SK-N-SH (cell line): ENCODE measurements at regions not wholly inside any gene's neighbourhood (a gene's known extent, or its start where the extent isn't known, plus 50 kb on each side); places are given as distances from the start of the nearest gene placed in this dataset.

Source experiments
- CTCF ChIA-PET: fragments of 300-600, 350-600 bp; formaldehyde crosslinking; extraction: SDS; loops from one replicate; lab custom pipeline; 2021; lab: Yijun Ruan, JAX
- POLR2A ChIA-PET: fragments of 350-600 bp; sonication (Branson Sonifier 250); formaldehyde crosslinking; extraction: SDS; loops from one replicate; lab custom pipeline; 2020; ENCODE audit warnings: antibody characterized with exemption, inconsistent platforms; lab: Yijun Ruan, JAX
- DNase-seq: peaks from one replicate; pipeline ENCODE4 v3.0.0; 2012
- H2AFZ ChIP-seq: fragments of 200-600 bp; sonication (generic); 2 replicates; pipeline ENCODE4 v1.8.1; 2016; ENCODE audit warnings: antibody characterized with exemption, mild to moderate bottlenecking, low read depth
- H3F3A ChIP-seq: fragments of 200-600 bp; sonication (generic); replicated peaks from 2 replicates; pipeline ENCODE3; 2016; ENCODE audit warnings: antibody characterized with exemption, mild to moderate bottlenecking; ENCODE audit not compliant: insufficient read depth
- H3K27ac ChIP-seq, 2 experiments: fragments of 200-500 bp in 1 of 2; fragments of 200-600 bp in 1 of 2; sonication (Bioruptor generic) in 1 of 2; sonication (generic), shearing (Covaris generic) in 1 of 2; 2 replicates each; pipeline versions ENCODE4 v1.5.1 to v1.6.1; 2014 to 2016; ENCODE audit warnings: low read depth in 2 of 2, inconsistent platforms in 1 of 2, low read length in 1 of 2, mild to moderate bottlenecking in 1 of 2, mixed read lengths in 1 of 2
- H3K27me3 ChIP-seq: fragments of 200-600 bp; sonication (generic), shearing (Covaris generic); 2 replicates; pipeline ENCODE4 v1.6.1; 2016; ENCODE audit warnings: mixed run types; ENCODE audit not compliant: insufficient read depth
- H3K36me3 ChIP-seq, 2 experiments: fragments of 200-500 bp in 1 of 2; fragments of 200-600 bp in 1 of 2; sonication (Bioruptor generic) in 1 of 2; sonication (generic) in 1 of 2; replicated peaks in 1 of 2; 2 replicates each; pipeline versions ENCODE3 to v1.5.1; 2014 to 2016; ENCODE audit warnings: low read length in 1 of 2, mild to moderate bottlenecking in 1 of 2; ENCODE audit not compliant: insufficient read depth in 2 of 2, control insufficient read depth in 1 of 2
- H3K4me1 ChIP-seq, 2 experiments: fragments of 200-500 bp in 1 of 2; fragments of 200-600 bp in 1 of 2; sonication (Bioruptor generic) in 1 of 2; sonication (generic), shearing (Covaris generic) in 1 of 2; 2 replicates each; pipeline versions ENCODE4 v1.5.1 to v1.6.1; 2014 to 2016; ENCODE audit warnings: low read depth in 1 of 2, low read length in 1 of 2, mixed run types in 1 of 2; ENCODE audit not compliant: insufficient read depth in 2 of 2, control insufficient read depth in 1 of 2
- H3K4me2 ChIP-seq: fragments of 200-600 bp; sonication (generic), shearing (Covaris generic); 2 replicates; pipeline ENCODE4 v1.6.1; 2017; ENCODE audit warnings: mixed run types
- H3K4me3 ChIP-seq, 2 experiments: fragments of 200-500 bp in 1 of 2; fragments of 200-600 bp in 1 of 2; sonication (Bioruptor generic) in 1 of 2; sonication (generic), shearing (Covaris generic) in 1 of 2; 2 replicates each; pipeline versions ENCODE4 v1.5.1 to v1.8.1; 2014 to 2016; ENCODE audit warnings: low read depth in 2 of 2, inconsistent platforms in 1 of 2, low read length in 1 of 2, mild to moderate bottlenecking in 1 of 2, mixed read lengths in 1 of 2, moderate library complexity in 1 of 2
- H3K79me2 ChIP-seq: fragments of 200-600 bp; sonication (generic); 2 replicates; pipeline ENCODE4 v1.8.1; 2017; ENCODE audit warnings: mild to moderate bottlenecking; ENCODE audit not compliant: insufficient read depth
- H3K9ac ChIP-seq: fragments of 200-600 bp; sonication (generic); 2 replicates; pipeline ENCODE4 v1.6.1; 2017; ENCODE audit warnings: mixed run types
- H3K9me2 ChIP-seq: fragments of 200-600 bp; sonication (generic); 2 replicates; pipeline ENCODE4 v1.6.1; 2017; ENCODE audit warnings: mixed run types
- H3K9me3 ChIP-seq: fragments of 200-600 bp; sonication (generic); 2 replicates; pipeline ENCODE4 v1.6.1; 2017; ENCODE audit warnings: mixed run types, mild to moderate bottlenecking, moderate library complexity
- H4K20me1 ChIP-seq: fragments of 200-600 bp; sonication (generic); 2 replicates; pipeline ENCODE4 v1.6.1; 2017; ENCODE audit warnings: mild to moderate bottlenecking, mixed run types; ENCODE audit not compliant: insufficient read depth
- CHD2 ChIP-seq: fragments of 150-350 bp; IDR thresholded peaks from 2 replicates; pipeline ENCODE4 v1.6.1; 2018; ENCODE audit warnings: low read length; ENCODE audit not compliant: partially characterized antibody
- ELF1 ChIP-seq: IDR thresholded peaks from 2 replicates; pipeline ENCODE4 v1.4.0; 2012
- FOXJ3 ChIP-seq: sonication (generic); formaldehyde crosslinking; IDR thresholded peaks from 2 replicates; pipeline ENCODE4 v1.5.1; 2020; ENCODE audit warnings: mild to moderate bottlenecking, missing genetic modification reagents
- FOXM1 ChIP-seq: IDR thresholded peaks from 2 replicates; pipeline ENCODE4 v1.4.0; 2012; ENCODE audit warnings: low read depth, mild to moderate bottlenecking
- GABPA ChIP-seq: IDR thresholded peaks from 2 replicates; pipeline ENCODE4 v1.4.0; 2012; ENCODE audit warnings: low read depth, mild to moderate bottlenecking
- GATA2 ChIP-seq: sonication (generic); formaldehyde crosslinking; IDR thresholded peaks from 2 replicates; pipeline ENCODE4 v1.5.0; 2020; ENCODE audit warnings: mild to moderate bottlenecking, missing genetic modification reagents
- JUND ChIP-seq: IDR thresholded peaks from 2 replicates; pipeline ENCODE4 v1.4.0; 2012
- MXI1 ChIP-seq: IDR thresholded peaks from 2 replicates; pipeline ENCODE4 v1.6.1; 2012; ENCODE audit warnings: mild to moderate bottlenecking, low read depth, low read length, improper control_type of control experiment
- NRF1 ChIP-seq: IDR thresholded peaks from 2 replicates; pipeline ENCODE4 v1.6.1; 2012; ENCODE audit warnings: low read depth, mild to moderate bottlenecking, low read length
- POLR2AphosphoS5 ChIP-seq: IDR thresholded peaks from 2 replicates; pipeline ENCODE4 v1.6.1; 2012; ENCODE audit warnings: low read depth, low read length
- RAD21 ChIP-seq: IDR thresholded peaks from 2 replicates; pipeline ENCODE4 v1.6.1; 2012; ENCODE audit warnings: mild to moderate bottlenecking, low read length
- RFX5 ChIP-seq: IDR thresholded peaks from 2 replicates; pipeline ENCODE4 v1.6.1; 2012; ENCODE audit warnings: mild to moderate bottlenecking, improper control_type of control experiment, low read length
- RXRA ChIP-seq: IDR thresholded peaks from 2 replicates; pipeline ENCODE4 v1.4.0; 2012; ENCODE audit warnings: low read depth, mild to moderate bottlenecking, borderline replicate concordance
- SIN3A ChIP-seq: IDR thresholded peaks from 2 replicates; pipeline ENCODE4 v1.6.1; 2012; ENCODE audit warnings: low read depth, mild to moderate bottlenecking, low read length, moderate library complexity, borderline replicate concordance
- TAF1 ChIP-seq: IDR thresholded peaks from 2 replicates; pipeline ENCODE4 v1.6.1; 2012; ENCODE audit warnings: low read depth, mild to moderate bottlenecking, low read length, moderate library complexity, borderline replicate concordance
- whole genome bisulfite sequencing: methylation state at CpG from one replicate; pipeline ENCODE4 v1.1.6; 2017; ENCODE audit warnings: low lambda C conversion rate; 5-methylcytosine and 5-hydroxymethylcytosine counted together
- TF ChIP-seq, protein P1 (sequence below): IDR thresholded peaks from 2 replicates; pipeline ENCODE4 v1.4.0; 2012; ENCODE audit warnings: low read depth
- TF ChIP-seq, protein P2 (sequence below): fragments of 150-350 bp; IDR thresholded peaks from 2 replicates; pipeline ENCODE4 v1.6.1; 2017; ENCODE audit warnings: antibody characterized with exemption, low read length, low read depth, borderline replicate concordance
- TF ChIP-seq, protein P3 (sequence below): IDR thresholded peaks from 2 replicates; pipeline ENCODE4 v1.4.0; 2012; ENCODE audit warnings: low read depth, borderline replicate concordance
- TF ChIP-seq, protein P4 (sequence below): fragments of 150-350 bp; IDR thresholded peaks from 2 replicates; pipeline ENCODE4 v1.6.1; 2016; ENCODE audit warnings: mild to moderate bottlenecking, low read depth, low read length

DNA sequence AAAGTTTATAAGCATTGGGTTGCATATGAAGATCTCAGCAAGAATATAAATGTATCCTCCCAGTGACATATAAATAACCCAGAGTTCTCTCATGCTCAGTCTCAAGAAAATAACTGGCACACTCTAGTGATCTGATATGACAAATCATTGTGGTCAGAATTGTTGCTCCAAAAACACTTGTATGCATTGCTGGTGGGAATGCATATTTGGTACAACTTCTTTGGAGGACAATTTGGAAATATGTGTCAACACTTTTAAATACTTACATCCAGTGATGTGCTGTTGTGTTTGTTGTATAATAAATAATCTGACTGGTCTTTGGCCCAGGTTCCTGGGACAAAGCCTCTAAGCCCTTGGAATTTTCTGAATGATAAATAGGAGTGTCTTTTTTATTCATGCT is 66.7 kb upstream of the STT3B start:
- no peaks in the 10 kb centered on the region for H3F3A ChIP-seq
- no peak for DNase-seq
- no peak overlapping the region for H3K4me2 ChIP-seq
- H3K36me3 ChIP-seq = no peaks in the 10 kb centered on the region
- no peaks in the 10 kb centered on the region for H3K79me2 ChIP-seq
- POLR2A ChIA-PET = no interaction called here
- no peak overlapping the region for H3K27ac ChIP-seq
- no peaks in the 10 kb centered on the region for H3K27me3 ChIP-seq
- H3K4me1 ChIP-seq = no peaks in the 10 kb centered on the region; a peak in 1 of 4 replicates
- no peaks in the 10 kb centered on the region for H3K9me2 ChIP-seq
- no peaks in the 10 kb centered on the region for H4K20me1 ChIP-seq
- no peak overlapping the region for H2AFZ ChIP-seq
- H3K4me3 ChIP-seq = no peak overlapping the region
- no peak for TF ChIP-seq NRF1
- no peak for TF ChIP-seq MXI1
- TF ChIP-seq RAD21 = no peak
- TF ChIP-seq ELF1 = no peak
- TF ChIP-seq GABPA = no peak
- TF ChIP-seq, protein P1, sequence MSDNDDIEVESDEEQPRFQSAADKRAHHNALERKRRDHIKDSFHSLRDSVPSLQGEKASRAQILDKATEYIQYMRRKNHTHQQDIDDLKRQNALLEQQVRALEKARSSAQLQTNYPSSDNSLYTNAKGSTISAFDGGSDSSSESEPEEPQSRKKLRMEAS = no peak
- TF ChIP-seq JUND = no peak
- TF ChIP-seq GATA2 = no peak
- TF ChIP-seq, protein P2, sequence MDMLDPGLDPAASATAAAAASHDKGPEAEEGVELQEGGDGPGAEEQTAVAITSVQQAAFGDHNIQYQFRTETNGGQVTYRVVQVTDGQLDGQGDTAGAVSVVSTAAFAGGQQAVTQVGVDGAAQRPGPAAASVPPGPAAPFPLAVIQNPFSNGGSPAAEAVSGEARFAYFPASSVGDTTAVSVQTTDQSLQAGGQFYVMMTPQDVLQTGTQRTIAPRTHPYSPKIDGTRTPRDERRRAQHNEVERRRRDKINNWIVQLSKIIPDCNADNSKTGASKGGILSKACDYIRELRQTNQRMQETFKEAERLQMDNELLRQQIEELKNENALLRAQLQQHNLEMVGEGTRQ = no peak
- no peak for TF ChIP-seq SIN3A
- no peak for TF ChIP-seq CHD2
- TF ChIP-seq FOXM1 = no peak
- no peak for TF ChIP-seq RFX5
- TF ChIP-seq RXRA = no peak
- TF ChIP-seq, protein P3, sequence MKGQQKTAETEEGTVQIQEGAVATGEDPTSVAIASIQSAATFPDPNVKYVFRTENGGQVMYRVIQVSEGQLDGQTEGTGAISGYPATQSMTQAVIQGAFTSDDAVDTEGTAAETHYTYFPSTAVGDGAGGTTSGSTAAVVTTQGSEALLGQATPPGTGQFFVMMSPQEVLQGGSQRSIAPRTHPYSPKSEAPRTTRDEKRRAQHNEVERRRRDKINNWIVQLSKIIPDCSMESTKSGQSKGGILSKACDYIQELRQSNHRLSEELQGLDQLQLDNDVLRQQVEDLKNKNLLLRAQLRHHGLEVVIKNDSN = no peak
- TF ChIP-seq TAF1 = no peak
- TF ChIP-seq POLR2AphosphoS5 = no peak
- no peaks in the 10 kb centered on the region for H3K9me3 ChIP-seq
- no peak overlapping the region for H3K9ac ChIP-seq
- CTCF ChIA-PET = interaction anchor here (1.4 kb wide), 1 partner anchor 531 kb away, joined by 3 read pairs; no protein-coding TSS in a partner anchor

DNA sequence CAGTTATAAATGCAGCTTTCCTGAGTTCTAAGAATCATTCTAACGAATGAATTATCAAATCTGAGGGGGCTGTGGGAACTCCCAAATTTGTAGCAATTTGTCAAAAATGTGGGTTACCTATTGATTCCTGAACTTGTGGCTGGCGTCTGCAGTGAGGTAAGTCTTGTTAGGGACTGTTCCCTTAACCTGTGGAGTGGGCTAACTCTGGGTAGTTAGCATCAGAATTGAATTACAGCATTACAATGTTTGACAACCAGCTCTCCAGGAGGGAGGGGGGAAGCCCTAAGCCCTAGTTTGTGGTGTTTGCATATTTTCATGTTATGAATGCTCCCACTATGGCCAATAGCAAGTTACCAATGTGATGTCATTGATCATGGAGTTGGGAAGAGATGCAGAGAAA is 65.9 kb upstream of the STT3B start:
- H3K9me3 ChIP-seq = no peaks in the 10 kb centered on the region
- no peaks in the 10 kb centered on the region; a peak in 1 of 4 replicates for H3K4me1 ChIP-seq
- H3F3A ChIP-seq = no peaks in the 10 kb centered on the region
- no peaks in the 10 kb centered on the region for H3K79me2 ChIP-seq
- 9% methylated on average over 2 of the region's 2 CpGs for WGBS
- H3K36me3 ChIP-seq = no peaks in the 10 kb centered on the region
- H3K27me3 ChIP-seq = no peaks in the 10 kb centered on the region
- H3K9ac ChIP-seq = no peak overlapping the region
- H3K4me2 ChIP-seq = no peak overlapping the region
- TF ChIP-seq RAD21 = no peak
- TF ChIP-seq SIN3A = no peak
- TF ChIP-seq, protein P1 = no peak
- TF ChIP-seq FOXJ3 (CRISPR knock-in tag) = no peak
- no peak for TF ChIP-seq GATA2
- TF ChIP-seq, protein P4, sequence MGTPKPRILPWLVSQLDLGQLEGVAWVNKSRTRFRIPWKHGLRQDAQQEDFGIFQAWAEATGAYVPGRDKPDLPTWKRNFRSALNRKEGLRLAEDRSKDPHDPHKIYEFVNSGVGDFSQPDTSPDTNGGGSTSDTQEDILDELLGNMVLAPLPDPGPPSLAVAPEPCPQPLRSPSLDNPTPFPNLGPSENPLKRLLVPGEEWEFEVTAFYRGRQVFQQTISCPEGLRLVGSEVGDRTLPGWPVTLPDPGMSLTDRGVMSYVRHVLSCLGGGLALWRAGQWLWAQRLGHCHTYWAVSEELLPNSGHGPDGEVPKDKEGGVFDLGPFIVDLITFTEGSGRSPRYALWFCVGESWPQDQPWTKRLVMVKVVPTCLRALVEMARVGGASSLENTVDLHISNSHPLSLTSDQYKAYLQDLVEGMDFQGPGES = no peak
- TF ChIP-seq RFX5 = no peak
- no peak overlapping the region for H2AFZ ChIP-seq
- DNase-seq = no peak
- H3K9me2 ChIP-seq = no peaks in the 10 kb centered on the region
- H3K4me3 ChIP-seq = no peak overlapping the region
- no peak overlapping the region for H3K27ac ChIP-seq
- POLR2A ChIA-PET = no interaction called here
- CTCF ChIA-PET = no interaction called here
- no peaks in the 10 kb centered on the region for H4K20me1 ChIP-seq
